ENCODE measurements at regions not wholly inside any gene's neighbourhood (a gene's known extent, or its start where the extent isn't known, plus 50 kb on each side); places are given as distances from the start of the nearest gene placed in this dataset.

- H4K5ac ChIP-seq (ENCODE audit: insufficient read length, low read depth, low read length), result no peak overlapping the region
- H2BK12ac ChIP-seq (ENCODE audit: low read depth, low read length), result no peak overlapping the region; the same call in 1 of the 2 replicates
- no peak overlapping the region for H3K27ac ChIP-seq (ENCODE audit: low read depth, low read length)
- peaks cover 0 to 9% (median 0%) of the 10 kb centered on the region in 4 experiments; a peak in 2 of 7 replicates for H3K4me1 ChIP-seq (replicated peaks in 1 of 4; ENCODE audit: control insufficient read depth in 3 of 4, insufficient read depth in 4 of 4, low read length in 3 of 4)
- no peaks in the 10 kb centered on the region; a peak in 1 of 4 replicates for H3K9me3 ChIP-seq (ENCODE audit: insufficient read depth in 2 of 2, low read depth in 1 of 2, low read length in 1 of 2)
- no peak overlapping the region for H3K4me2 ChIP-seq (ENCODE audit: insufficient read depth in 1 of 2, low read depth in 2 of 2, low read length in 2 of 2)
- H2BK20ac ChIP-seq (ENCODE audit: low read length), result no peak overlapping the region
- H2BK120ac ChIP-seq (replicated peaks; ENCODE audit: low read depth, low read length), result no peak overlapping the region
- POLR2A ChIA-PET (ENCODE audit: partially characterized antibody), result interaction anchor here (0.7 kb wide), 1 partner anchor 113 kb away, joined by 3 read pairs; no protein-coding TSS in a partner anchor
- no peaks in the 10 kb centered on the region for H3K23me2 ChIP-seq (ENCODE audit: low read depth, low read length)
- no peak overlapping the region; the same call in none of the 2 replicates for H2AFZ ChIP-seq (ENCODE audit: low read length)
- H3K36me3 ChIP-seq (ENCODE audit: control insufficient read depth in 2 of 4, insufficient read depth in 4 of 4, low read length in 3 of 4), result no peaks in the 10 kb centered on the region
- no peak overlapping the region for H3K56ac ChIP-seq (replicated peaks; ENCODE audit: insufficient read length, low read depth, low read length)
- no peaks in the 10 kb centered on the region for H3K79me2 ChIP-seq (ENCODE audit: control insufficient read depth in 1 of 2, insufficient read depth in 2 of 2, low read length in 2 of 2)
- H3K9ac ChIP-seq (replicated peaks in 1 of 4; ENCODE audit: extremely low read depth in 1 of 4, low read depth in 3 of 4, low read length in 3 of 4), result no peak overlapping the region
- no peak overlapping the region for H3K4me3 ChIP-seq (ENCODE audit: extremely low read depth in 1 of 4, insufficient read depth in 2 of 4, low read depth in 3 of 4, low read length in 4 of 4)
- H3K23ac ChIP-seq (ENCODE audit: insufficient read length), result no peak overlapping the region
- no peak overlapping the region for H2BK15ac ChIP-seq (ENCODE audit: low read length)
- DNase-seq (ENCODE audit: low read depth in 1 of 2, low spot score in 2 of 2) (no peak), FAIRE-seq (no peak)
- no peak overlapping the region for H3K14ac ChIP-seq (ENCODE audit: insufficient read length)
- TF ChIP-seq TBP (IDR thresholded peaks at IDR 0.05; ENCODE audit: low read depth, low read length) (no peak), SRF (IDR thresholded peaks at IDR 0.05; ENCODE audit: low read depth, low read length) (peak; percentile 82)
- 53% methylated on average over 4 of the region's 4 CpGs; no CpG with 5 or more reads in 1 of the 2 experiments for WGBS, 2 experiments (ENCODE audit: extremely low coverage in 1 of 2, insufficient coverage in 1 of 2, insufficient read length in 1 of 2, insufficient replicate concordance in 2 of 2, low coverage in 1 of 2, low lambda C conversion rate in 2 of 2, missing lambda C conversion rate in 1 of 2)
- H4K8ac ChIP-seq (ENCODE audit: extremely low read depth, insufficient read depth, low read length), result no peak overlapping the region
- H2BK5ac ChIP-seq (ENCODE audit: low read depth, low read length), result no peak overlapping the region
- H4K91ac ChIP-seq (replicated peaks; ENCODE audit: insufficient read length, low read length), result no peak overlapping the region
- H3K4ac ChIP-seq (replicated peaks; ENCODE audit: insufficient read length, low read depth, low read length), result no peak overlapping the region
- H2AK5ac ChIP-seq (ENCODE audit: low read depth, low read length), result no peak overlapping the region
- H3K79me1 ChIP-seq (ENCODE audit: low read depth, low read length), result no peaks in the 10 kb centered on the region
- CTCF ChIA-PET (ENCODE audit: partially characterized antibody), result interaction anchor here (0.7 kb wide), 1 partner anchor 10 kb away, joined by 3 read pairs; no protein-coding TSS in a partner anchor
- no peaks in the 10 kb centered on the region for H4K20me1 ChIP-seq (replicated peaks in 1 of 2; ENCODE audit: control insufficient read depth in 1 of 2, insufficient read depth in 2 of 2, low read length in 2 of 2)
- no peak overlapping the region for H3K18ac ChIP-seq (ENCODE audit: extremely low read depth, low read length)
- H3K27me3 ChIP-seq (replicated peaks in 1 of 4; ENCODE audit: control insufficient read depth in 3 of 4, extremely low read depth in 1 of 4, insufficient read depth in 3 of 4, low read length in 3 of 4), result no peaks in the 10 kb centered on the region
Observed at GRCh38 chr7:53237344-53237913, 202.0 kb downstream of the POM121L12 start.

Measured in H1 (cell line).